H9 (cell line): ENCODE measurements at regions not wholly inside any gene's neighbourhood (a gene's known extent, or its start where the extent isn't known, plus 50 kb on each side); places are given as distances from the start of the nearest gene placed in this dataset.

Experiments used
- DNase-seq: peaks from one replicate; pipeline ENCODE4 v3.0.0-alpha.2; 2017
- H2AFZ ChIP-seq: one replicate; pipeline ENCODE4 v1.6.1; 2013; ENCODE audit warnings: mild to moderate bottlenecking, low read length, control low read depth, moderate library complexity
- H2AK5ac ChIP-seq: 2 replicates; pipeline ENCODE4 v1.6.1; 2013; ENCODE audit warnings: low read length, control low read depth, mixed read lengths; ENCODE audit not compliant: insufficient read length
- H2BK120ac ChIP-seq: one replicate; pipeline ENCODE4 v1.6.1; 2013; ENCODE audit warnings: low read depth, mild to moderate bottlenecking, low read length, control low read depth, inconsistent platforms; ENCODE audit not compliant: poor library complexity, severe bottlenecking
- H2BK12ac ChIP-seq: 2 replicates; pipeline ENCODE4 v1.6.1; 2013; ENCODE audit warnings: low read length, control low read depth, mixed read lengths, low read depth; ENCODE audit not compliant: insufficient read length
- H2BK15ac ChIP-seq: 2 replicates; pipeline ENCODE4 v1.6.1; 2013; ENCODE audit warnings: low read depth, low read length, control low read depth
- H2BK20ac ChIP-seq: one replicate; pipeline ENCODE4 v1.6.1; 2013; ENCODE audit warnings: low read depth, mild to moderate bottlenecking, low read length, control low read depth, inconsistent platforms; ENCODE audit not compliant: poor library complexity, severe bottlenecking
- H2BK5ac ChIP-seq: 2 replicates; pipeline ENCODE4 v1.6.1; 2013; ENCODE audit warnings: low read length, control low read depth, mixed read lengths; ENCODE audit not compliant: insufficient read length
- H3K14ac ChIP-seq: 2 replicates; pipeline ENCODE4 v1.6.1; 2013; ENCODE audit warnings: low read length, control low read depth; ENCODE audit not compliant: insufficient read depth
- H3K18ac ChIP-seq: 2 replicates; pipeline ENCODE4 v1.6.1; 2013; ENCODE audit warnings: low read depth, mild to moderate bottlenecking, mixed read lengths, low read length, control low read depth; ENCODE audit not compliant: insufficient read length
- H3K23ac ChIP-seq: 2 replicates; pipeline ENCODE4 v1.6.1; 2013; ENCODE audit warnings: low read length, control low read depth, mixed read lengths, low read depth; ENCODE audit not compliant: insufficient read length
- H3K23me2 ChIP-seq: 2 replicates; pipeline ENCODE4 v1.6.1; 2013; ENCODE audit warnings: low read depth, mild to moderate bottlenecking, mixed read lengths, low read length, control low read depth; ENCODE audit not compliant: insufficient read length, poor library complexity, severe bottlenecking
- H3K27ac ChIP-seq: 2 replicates; pipeline ENCODE4 v1.5.1; 2013; ENCODE audit warnings: low read length, control low read depth, mixed read lengths, low read depth; ENCODE audit not compliant: insufficient read length
- H3K27me3 ChIP-seq: 2 replicates; pipeline ENCODE4 v1.6.1; 2013; ENCODE audit warnings: low read length, control low read depth, inconsistent platforms; ENCODE audit not compliant: insufficient read depth
- H3K4ac ChIP-seq: 2 replicates; pipeline ENCODE4 v1.6.1; 2013; ENCODE audit warnings: low read depth, mild to moderate bottlenecking, control low read depth, inconsistent platforms, low read length, moderate library complexity
- H3K4me1 ChIP-seq: 2 replicates; pipeline ENCODE4 v1.6.1; 2013; ENCODE audit warnings: low read length, control low read depth, inconsistent platforms; ENCODE audit not compliant: insufficient read depth
- H3K4me2 ChIP-seq: 2 replicates; pipeline ENCODE4 v1.6.1; 2013; ENCODE audit warnings: low read length, control low read depth, mixed read lengths; ENCODE audit not compliant: insufficient read length, insufficient read depth
- H3K56ac ChIP-seq: 2 replicates; pipeline ENCODE4 v1.6.1; 2013; ENCODE audit warnings: low read depth, mild to moderate bottlenecking, mixed read lengths, low read length, control low read depth; ENCODE audit not compliant: insufficient read length
- H3K79me1 ChIP-seq: 2 replicates; pipeline ENCODE4 v1.6.1; 2013; ENCODE audit warnings: low read depth, mild to moderate bottlenecking, moderate library complexity, low read length, control low read depth, inconsistent platforms; ENCODE audit not compliant: insufficient read depth, poor library complexity, severe bottlenecking
- H3K79me2 ChIP-seq: 2 replicates; pipeline ENCODE4 v1.6.1; 2013; ENCODE audit warnings: low read length, control low read depth, inconsistent platforms; ENCODE audit not compliant: insufficient read depth
- H3K9ac ChIP-seq: 2 replicates; pipeline ENCODE4 v1.6.1; 2013; ENCODE audit warnings: low read length, control low read depth, mixed read lengths; ENCODE audit not compliant: insufficient read length; ENCODE audit errors: extremely low read depth
- H3K9me3 ChIP-seq: one replicate; pipeline ENCODE4 v1.6.1; 2013; ENCODE audit warnings: low read depth, low read length, inconsistent platforms; ENCODE audit not compliant: control insufficient read depth
- H3T11ph ChIP-seq: one replicate; pipeline ENCODE4 v1.6.1; 2013; ENCODE audit warnings: mild to moderate bottlenecking, low read length, control low read depth, inconsistent platforms
- H4K20me1 ChIP-seq: one replicate; pipeline ENCODE4 v1.6.1; 2013; ENCODE audit not compliant: control insufficient read depth, insufficient read length, insufficient read depth
- H4K5ac ChIP-seq: 2 replicates; pipeline ENCODE4 v1.6.1; 2013; ENCODE audit warnings: low read depth, mild to moderate bottlenecking, mixed read lengths, low read length, control low read depth; ENCODE audit not compliant: insufficient read length
- H4K8ac ChIP-seq: replicated peaks from 2 replicates; pipeline ENCODE4 v1.6.1; 2013; ENCODE audit warnings: low read length, control low read depth, mixed read lengths, low read depth; ENCODE audit not compliant: insufficient read length
- H4K91ac ChIP-seq: 2 replicates; pipeline ENCODE4 v1.6.1; 2013; ENCODE audit warnings: low read depth, mild to moderate bottlenecking, moderate library complexity, mixed read lengths, low read length, control low read depth; ENCODE audit not compliant: insufficient read length
- H3K27ac Mint-ChIP-seq, 3 experiments: 2 replicates in 2 of 3; 3 replicates in 1 of 3; pipeline ENCODE4 v1.8.0; 2020 to 2021; ENCODE audit warnings: mixed read lengths in 3 of 3, mild to moderate bottlenecking in 1 of 3, moderate library complexity in 1 of 3
- H3K27me3 Mint-ChIP-seq: 2 replicates; pipeline ENCODE4 v1.8.0; 2021; ENCODE audit warnings: low read depth, mild to moderate bottlenecking, moderate library complexity, mixed read lengths
- H3K36me3 Mint-ChIP-seq, 3 experiments: 2 replicates in 2 of 3; 3 replicates in 1 of 3; pipeline ENCODE4 v1.8.0; 2020 to 2021; ENCODE audit warnings: low read depth in 3 of 3, mixed read lengths in 3 of 3; ENCODE audit not compliant: insufficient read depth in 1 of 3
- H3K4me1 Mint-ChIP-seq, 2 experiments: 2 replicates each; pipeline ENCODE4 v1.8.0; 2020; ENCODE audit warnings: mixed read lengths in 2 of 2
- H3K4me3 Mint-ChIP-seq, 2 experiments: 2 replicates in 1 of 2; 3 replicates in 1 of 2; pipeline ENCODE4 v1.8.0; 2020 to 2021; ENCODE audit warnings: mild to moderate bottlenecking in 2 of 2, mixed read lengths in 2 of 2, moderate library complexity in 1 of 2
- H3K9me3 Mint-ChIP-seq, 2 experiments: 2 replicates in 1 of 2; 3 replicates in 1 of 2; pipeline ENCODE4 v1.8.0; 2020; ENCODE audit warnings: mild to moderate bottlenecking in 2 of 2, mixed read lengths in 2 of 2, moderate library complexity in 1 of 2
- CTCF ChIP-seq: fragments of 200-600 bp; sonication (generic); conservative IDR thresholded peaks from 3 replicates; pipeline ENCODE4 v1.8.0; 2021; ENCODE audit warnings: antibody characterized with exemption, mild to moderate bottlenecking
- WGBS: extraction: QIAGEN DNeasy Blood & Tissue Kit; methylation state at CpG from one replicate; pipeline ENCODE4 v1.1.7; 2013; ENCODE audit warnings: missing lambda C conversion rate, low lambda C conversion rate, mixed read lengths; ENCODE audit not compliant: insufficient read length; ENCODE audit errors: extremely low coverage; 5-methylcytosine and 5-hydroxymethylcytosine counted together

- Histone ChIP-seq H2AK5ac (no peak overlapping the region), H2BK20ac (no peak overlapping the region), H3K9ac (no peak overlapping the region), H3K14ac (no peak overlapping the region), H2BK12ac (no peak overlapping the region), H3K79me1 (no peaks in the 10 kb centered on the region), H2AFZ (no peak overlapping the region), H3T11ph (no peak overlapping the region), H4K8ac (no peak overlapping the region), H4K91ac (no peak overlapping the region), H3K56ac (no peak overlapping the region), H4K20me1 (no peaks in the 10 kb centered on the region), H4K5ac (no peak overlapping the region), H3K23ac (no peak overlapping the region), H3K9me3 (no peaks in the 10 kb centered on the region), H3K27ac (no peak overlapping the region), H3K18ac (no peak overlapping the region), H3K4ac (no peak overlapping the region), H3K4me2 (no peak overlapping the region), H2BK15ac (no peak overlapping the region), H3K27me3 (no peaks in the 10 kb centered on the region), H3K23me2 (no peaks in the 10 kb centered on the region), H2BK120ac (no peak overlapping the region), H2BK5ac (no peak overlapping the region), H3K79me2 (no peaks in the 10 kb centered on the region), H3K4me1 (peaks cover 4% of the 10 kb centered on the region; the same call in 1 of the 2 replicates)
- no peak overlapping the region for H3K27ac Mint-ChIP-seq
- H3K27me3 Mint-ChIP-seq, result no peaks in the 10 kb centered on the region; the same call in 1 of the 2 replicates
- H3K36me3 Mint-ChIP-seq, result 0 out of 7 replicates have a peak, but pooled peaks cover 0 to 7% (median 0%) of the 10 kb centered on the region in 3 experiments
- H3K4me3 Mint-ChIP-seq, result no peak overlapping the region
- H3K9me3 Mint-ChIP-seq, result no peaks in the 10 kb centered on the region; a peak in 1 of 5 replicates
- DNase-seq, result no peak
- peaks cover 10 to 11% of the 10 kb centered on the region in 2 experiments for H3K4me1 Mint-ChIP-seq
- no peak for TF ChIP-seq CTCF
- WGBS, result no CpG with 5 or more reads among the region's 4 CpGs
These were observed 115.9 kb upstream of the LGALSL start for GRCh38 chr2:64338108-64338507.
